PC-3 (cell line): ENCODE measurements at regions not wholly inside any gene's neighbourhood (a gene's known extent, or its start where the extent isn't known, plus 50 kb on each side); places are given as distances from the start of the nearest gene placed in this dataset.

Experiments used
- ATAC-seq: fragments of 200-7000 bp; cut with Tn5 transposase; 2 replicates; pipeline ENCODE4 v1.9.1; 2020; ENCODE audit warnings: mild to moderate bottlenecking, moderate library complexity
- BruUV-seq: library from RNA; stranded (reverse); fragments of 400-500 nt; replicated peaks from 2 replicates; lab custom pipeline; 2021; lab: Mats Ljungman, UMichigan
- CTCF ChIA-PET: fragments of 300-600 bp; sonication (Branson Sonifier 250); formaldehyde crosslinking; loops from one replicate; lab custom pipeline; 2022; ENCODE audit warnings: antibody characterized with exemption; lab: Charles Lee
- POLR2A ChIA-PET: fragments of 300-600 bp; sonication (Branson Sonifier 250); formaldehyde crosslinking; loops from one replicate; lab custom pipeline; 2022; ENCODE audit warnings: antibody characterized with exemption; ENCODE audit not compliant: unreplicated experiment; lab: Charles Lee
- DNase-seq: peaks from one replicate; pipeline ENCODE4 v3.0.0-alpha.2; 2015
- H2AFZ ChIP-seq: fragments of 300-600 bp; sonication (generic); 2 replicates; pipeline ENCODE4 v1.6.0; 2016; ENCODE audit warnings: antibody characterized with exemption, low read length
- H3F3A ChIP-seq: fragments of 300-600 bp; sonication (generic); one replicate; pipeline ENCODE4 v1.6.0; 2017; ENCODE audit warnings: antibody characterized with exemption, low read length, control low read depth, mild to moderate bottlenecking; ENCODE audit not compliant: unreplicated experiment
- H3K27ac ChIP-seq: fragments of 300-600 bp; sonication (generic); 2 replicates; pipeline ENCODE4 v1.5.1; 2016; ENCODE audit warnings: mild to moderate bottlenecking, low read length
- H3K27me3 ChIP-seq: fragments of 300-600 bp; sonication (generic); 2 replicates; pipeline ENCODE4 v1.6.1; 2016; ENCODE audit warnings: low read length, mixed read lengths
- H3K36me3 ChIP-seq: fragments of 300-600 bp; sonication (generic); 2 replicates; pipeline ENCODE4 v1.6.1; 2016; ENCODE audit warnings: low read depth, mixed run types, low read length, mixed read lengths
- H3K4me1 ChIP-seq: fragments of 300-600 bp; sonication (generic); 2 replicates; pipeline ENCODE4 v1.5.1; 2016; ENCODE audit warnings: low read length; ENCODE audit not compliant: insufficient read depth
- H3K4me2 ChIP-seq: fragments of 300-600 bp; sonication (generic); 2 replicates; pipeline ENCODE4 v1.6.0; 2016; ENCODE audit warnings: low read length
- H3K4me3 ChIP-seq: fragments of 300-600 bp; sonication (generic); 2 replicates; pipeline ENCODE4 v1.5.1; 2016; ENCODE audit warnings: mild to moderate bottlenecking, low read length, mixed read lengths
- H3K79me2 ChIP-seq: fragments of 300-600 bp; sonication (generic); 2 replicates; pipeline ENCODE4 v1.6.1; 2017; ENCODE audit warnings: low read length, mixed read lengths
- H3K9ac ChIP-seq: fragments of 300-600 bp; sonication (generic); 2 replicates; pipeline ENCODE4 v1.6.0; 2016; ENCODE audit warnings: mild to moderate bottlenecking, low read length
- H3K9me2 ChIP-seq: fragments of 300-600 bp; sonication (generic); replicated peaks from 2 replicates; pipeline ENCODE4 v1.6.1; 2016; ENCODE audit warnings: mixed run types, low read length, mixed read lengths
- H3K9me3 ChIP-seq: fragments of 300-600 bp; sonication (generic); 2 replicates; pipeline ENCODE4 v1.6.1; 2016; ENCODE audit warnings: low read length, mixed read lengths
- H4K20me1 ChIP-seq: fragments of 300-600 bp; sonication (generic); 2 replicates; pipeline ENCODE4 v1.6.1; 2016; ENCODE audit warnings: low read length, mixed read lengths
- EZH2 ChIP-seq: fragments of 300-600 bp; sonication (generic); IDR thresholded peaks from one replicate; pipeline ENCODE4 v1.6.1; 2017; ENCODE audit warnings: antibody characterized with exemption, mild to moderate bottlenecking, low read length; ENCODE audit not compliant: unreplicated experiment
- EZH2phosphoT487 ChIP-seq: fragments of 300-600 bp; sonication (generic); IDR thresholded peaks from 2 replicates; pipeline ENCODE4 v1.6.1; 2018; ENCODE audit warnings: mild to moderate bottlenecking, antibody characterized with exemption, low read length, borderline replicate concordance
- intact Hi-C: fragments of 100-400 bp; cut with micrococcal nuclease; formaldehyde crosslinking; loops from 2 replicates; pipeline ENCODE4 v1.9.0; 2023
- TF ChIP-seq, protein P1 (sequence below): fragments of 300-600 bp; sonication (generic); conservative IDR thresholded peaks from 2 replicates; pipeline ENCODE4 v1.5.1; 2017; ENCODE audit warnings: antibody characterized with exemption, low read depth, mild to moderate bottlenecking, low read length

DNA sequence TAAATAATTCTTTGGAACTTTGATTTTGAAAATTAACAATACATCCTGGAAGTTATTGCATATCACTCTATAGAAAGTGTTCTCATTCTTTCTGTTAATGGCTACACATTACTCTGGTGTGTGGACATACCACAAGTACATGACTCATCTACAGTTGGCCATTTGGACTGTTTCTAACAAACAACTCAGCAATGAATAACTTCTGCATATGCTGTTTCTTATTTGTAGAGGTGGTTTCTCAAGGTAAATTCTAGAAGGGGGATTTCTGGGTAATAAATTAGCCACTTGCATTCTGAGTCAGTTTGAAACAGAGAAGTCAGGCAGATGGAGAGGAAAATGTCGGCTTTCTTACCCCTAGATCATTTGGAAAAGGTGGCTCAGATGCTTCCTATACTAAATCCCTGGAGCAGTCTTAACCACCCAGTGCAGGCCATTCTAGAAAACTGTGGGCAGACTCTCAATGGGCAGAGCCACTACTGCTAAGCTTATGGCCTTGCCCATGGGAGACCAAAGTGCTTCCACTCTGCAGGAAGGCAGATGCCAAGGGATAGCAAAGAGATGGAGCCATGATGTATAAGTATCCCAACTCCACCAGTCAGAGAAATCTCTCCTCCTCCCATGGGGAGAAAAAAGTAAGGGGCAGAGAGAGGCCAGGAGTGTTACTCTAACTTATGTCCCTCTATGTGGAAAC lies 194.0 kb upstream of the PLPP4 start:
- peak overlapping the region; percentile 44; the same call in 1 of the 2 replicates for H2AFZ ChIP-seq
- H3K9me2 ChIP-seq, result no peaks in the 10 kb centered on the region
- no TSS peak for BruUV-seq
- H3K9me3 ChIP-seq, result no peaks in the 10 kb centered on the region
- H3K4me1 ChIP-seq, result no peaks in the 10 kb centered on the region; the same call in 1 of the 2 replicates
- no peaks in the 10 kb centered on the region for H3K79me2 ChIP-seq
- intact Hi-C loops, result no loop called here
- ChIA-PET CTCF (no interaction called here), POLR2A (no interaction called here)
- DNase-seq, result peak; percentile 61
- H3K4me3 ChIP-seq, result no peak overlapping the region
- H3K27me3 ChIP-seq, result no peaks in the 10 kb centered on the region; the same call in 1 of the 2 replicates
- no peak for ATAC-seq
- no peak overlapping the region for H3K4me2 ChIP-seq
- no peaks in the 10 kb centered on the region for H3K36me3 ChIP-seq
- TF ChIP-seq, protein P1, sequence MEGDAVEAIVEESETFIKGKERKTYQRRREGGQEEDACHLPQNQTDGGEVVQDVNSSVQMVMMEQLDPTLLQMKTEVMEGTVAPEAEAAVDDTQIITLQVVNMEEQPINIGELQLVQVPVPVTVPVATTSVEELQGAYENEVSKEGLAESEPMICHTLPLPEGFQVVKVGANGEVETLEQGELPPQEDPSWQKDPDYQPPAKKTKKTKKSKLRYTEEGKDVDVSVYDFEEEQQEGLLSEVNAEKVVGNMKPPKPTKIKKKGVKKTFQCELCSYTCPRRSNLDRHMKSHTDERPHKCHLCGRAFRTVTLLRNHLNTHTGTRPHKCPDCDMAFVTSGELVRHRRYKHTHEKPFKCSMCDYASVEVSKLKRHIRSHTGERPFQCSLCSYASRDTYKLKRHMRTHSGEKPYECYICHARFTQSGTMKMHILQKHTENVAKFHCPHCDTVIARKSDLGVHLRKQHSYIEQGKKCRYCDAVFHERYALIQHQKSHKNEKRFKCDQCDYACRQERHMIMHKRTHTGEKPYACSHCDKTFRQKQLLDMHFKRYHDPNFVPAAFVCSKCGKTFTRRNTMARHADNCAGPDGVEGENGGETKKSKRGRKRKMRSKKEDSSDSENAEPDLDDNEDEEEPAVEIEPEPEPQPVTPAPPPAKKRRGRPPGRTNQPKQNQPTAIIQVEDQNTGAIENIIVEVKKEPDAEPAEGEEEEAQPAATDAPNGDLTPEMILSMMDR, result no peak
- TF ChIP-seq EZH2phosphoT487, result no peak
- no peak for TF ChIP-seq EZH2
- H3K27ac ChIP-seq, result peak overlapping the region; percentile 42
- H3K9ac ChIP-seq, result no peak overlapping the region
- no peaks in the 10 kb centered on the region for H3F3A ChIP-seq
- no peaks in the 10 kb centered on the region for H4K20me1 ChIP-seq

DNA sequence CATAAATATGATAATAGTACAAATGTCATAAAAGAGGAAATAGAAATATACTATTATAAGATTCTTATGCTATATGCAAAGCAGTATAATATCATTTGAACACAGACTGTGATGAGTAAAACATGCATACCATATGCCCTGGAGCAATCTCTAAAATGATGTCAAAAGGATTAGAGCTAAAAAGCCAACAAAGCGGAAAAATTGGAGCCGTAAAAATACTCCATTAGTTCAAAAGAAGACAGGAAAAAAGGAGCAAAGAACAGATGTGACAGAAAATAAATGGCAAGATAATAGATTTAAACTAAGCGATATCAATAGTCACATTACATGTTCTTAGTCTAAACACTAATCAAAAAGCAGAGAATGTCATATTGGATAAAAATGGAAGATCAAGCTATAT lies 191.0 kb upstream of the PLPP4 start:
- TF ChIP-seq EZH2, result no peak

DNA sequence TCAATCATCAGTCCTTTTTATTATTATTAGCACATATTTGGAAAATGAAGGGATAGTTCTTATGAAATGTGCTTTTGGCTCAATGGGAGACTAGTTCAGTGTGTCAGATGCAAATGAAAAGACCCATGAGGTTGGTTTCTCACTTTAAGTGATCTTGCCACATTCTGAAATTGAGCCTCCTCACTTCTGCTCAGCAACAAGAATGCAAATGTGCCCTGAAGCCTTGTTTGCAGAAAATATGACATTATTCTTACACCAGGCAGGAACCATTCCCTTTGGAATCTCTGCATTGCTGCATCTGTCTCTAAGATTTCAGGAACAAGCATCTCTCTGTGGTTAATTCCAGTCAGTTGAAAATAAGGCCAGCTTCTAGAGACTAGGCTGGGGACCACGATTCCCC lies 186.1 kb upstream of the PLPP4 start:
- no peak for TF ChIP-seq EZH2phosphoT487
- H3K9ac ChIP-seq, result no peak overlapping the region
- no peaks in the 10 kb centered on the region for H3K79me2 ChIP-seq
- POLR2A ChIA-PET, result no interaction called here
- H3F3A ChIP-seq, result no peaks in the 10 kb centered on the region
- no peaks in the 10 kb centered on the region for H4K20me1 ChIP-seq
- H3K36me3 ChIP-seq, result no peaks in the 10 kb centered on the region
- no peaks in the 10 kb centered on the region for H3K9me2 ChIP-seq
- H2AFZ ChIP-seq, result no peak overlapping the region
- H3K9me3 ChIP-seq, result no peaks in the 10 kb centered on the region
- no peak for ATAC-seq
- BruUV-seq, result no TSS peak
- CTCF ChIA-PET, result no interaction called here
- no peak overlapping the region for H3K4me2 ChIP-seq
- H3K27ac ChIP-seq, result no peak overlapping the region
- DNase-seq, result no peak
- intact Hi-C loops, result no loop called here
- no peaks in the 10 kb centered on the region for H3K4me1 ChIP-seq
- H3K4me3 ChIP-seq, result no peak overlapping the region
- H3K27me3 ChIP-seq, result no peaks in the 10 kb centered on the region; the same call in 1 of the 2 replicates

More for the DNA sequence above, 191.0 kb upstream of the PLPP4 start:
- Histone ChIP-seq H3K36me3 (no peaks in the 10 kb centered on the region), H3K27ac (no peak overlapping the region), H3K9ac (no peak overlapping the region), H4K20me1 (no peaks in the 10 kb centered on the region), H3K9me2 (no peaks in the 10 kb centered on the region), H3K4me1 (no peaks in the 10 kb centered on the region; the same call in 1 of the 2 replicates), H3K4me2 (no peak overlapping the region), H3K9me3 (no peaks in the 10 kb centered on the region), H3K4me3 (no peak overlapping the region), H3K79me2 (no peaks in the 10 kb centered on the region), H2AFZ (no peak overlapping the region), H3K27me3 (no peaks in the 10 kb centered on the region; the same call in 1 of the 2 replicates), H3F3A (no peaks in the 10 kb centered on the region)
- ATAC-seq, result no peak
- BruUV-seq, result no TSS peak
- ChIA-PET CTCF (no interaction called here), POLR2A (no interaction called here)
- no peak for DNase-seq
- intact Hi-C loops, result no loop called here
